Progenitor cell of endocrine pancreas (in vitro differentiated cells): ENCODE measurements at regions not wholly inside any gene's neighbourhood (a gene's known extent, or its start where the extent isn't known, plus 50 kb on each side); places are given as distances from the start of the nearest gene placed in this dataset.
A peak's percentile ranks its signal among the peaks of the same experiment; 100 is the strongest.

ENCODE experiments used
- DNase-seq: peaks from one replicate; pipeline ENCODE4 v3.0.0; 2021; ENCODE audit warnings: low spot score; ENCODE audit not compliant: unreplicated experiment
- H3K27ac Mint-ChIP-seq: 2 replicates; pipeline ENCODE4 v1.8.0; 2021; ENCODE audit warnings: mild to moderate bottlenecking, moderate library complexity, mixed read lengths
- H3K27me3 Mint-ChIP-seq: 2 replicates; pipeline ENCODE4 v1.8.0; 2021; ENCODE audit warnings: mixed read lengths
- H3K36me3 Mint-ChIP-seq: 2 replicates; pipeline ENCODE4 v1.8.0; 2022; ENCODE audit warnings: mixed read lengths; ENCODE audit not compliant: insufficient read depth
- H3K4me1 Mint-ChIP-seq: 2 replicates; pipeline ENCODE4 v1.8.0; 2021; ENCODE audit warnings: low read depth, mixed read lengths
- H3K4me3 Mint-ChIP-seq: 2 replicates; pipeline ENCODE4 v1.8.0; 2021; ENCODE audit warnings: low read depth, mild to moderate bottlenecking, moderate library complexity, mixed read lengths
- H3K9me3 Mint-ChIP-seq: 2 replicates; pipeline ENCODE4 v1.8.0; 2021; ENCODE audit warnings: low read depth, mixed read lengths
- CTCF ChIP-seq: fragments of 200-600 bp; sonication (generic); IDR thresholded peaks from one replicate; pipeline ENCODE4 v1.5.0; 2021; ENCODE audit warnings: antibody characterized with exemption, mild to moderate bottlenecking; ENCODE audit not compliant: unreplicated experiment

DNA sequence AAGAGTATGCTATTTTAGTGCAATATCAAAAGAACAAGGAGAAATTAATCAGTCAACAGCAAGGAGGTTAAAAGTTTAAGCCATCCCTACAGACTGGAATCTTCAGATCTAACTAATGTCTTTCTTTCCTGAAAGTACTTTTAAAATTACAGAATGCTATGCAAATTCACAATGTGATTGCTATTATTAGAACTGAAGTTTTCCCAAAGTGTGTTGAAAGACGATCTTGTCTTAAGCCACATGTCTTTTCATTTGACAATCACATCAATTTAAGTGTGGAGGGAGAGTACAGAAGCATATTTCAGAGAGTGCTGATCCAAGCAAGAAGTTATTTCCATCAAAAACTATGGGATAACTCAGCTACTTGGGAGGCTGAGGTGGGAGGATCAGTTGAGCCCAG is 64.7 kb upstream of the TNIP3 start:
- H3K27me3 Mint-ChIP-seq: no peaks in the 10 kb centered on the region
- no peaks in the 10 kb centered on the region for H3K9me3 Mint-ChIP-seq
- no peaks in the 10 kb centered on the region for H3K36me3 Mint-ChIP-seq
- DNase-seq: no peak
- peaks cover 20% of the 10 kb centered on the region for H3K4me1 Mint-ChIP-seq
- TF ChIP-seq CTCF: no peak
- no peak overlapping the region for H3K27ac Mint-ChIP-seq
- no peak overlapping the region for H3K4me3 Mint-ChIP-seq

DNA sequence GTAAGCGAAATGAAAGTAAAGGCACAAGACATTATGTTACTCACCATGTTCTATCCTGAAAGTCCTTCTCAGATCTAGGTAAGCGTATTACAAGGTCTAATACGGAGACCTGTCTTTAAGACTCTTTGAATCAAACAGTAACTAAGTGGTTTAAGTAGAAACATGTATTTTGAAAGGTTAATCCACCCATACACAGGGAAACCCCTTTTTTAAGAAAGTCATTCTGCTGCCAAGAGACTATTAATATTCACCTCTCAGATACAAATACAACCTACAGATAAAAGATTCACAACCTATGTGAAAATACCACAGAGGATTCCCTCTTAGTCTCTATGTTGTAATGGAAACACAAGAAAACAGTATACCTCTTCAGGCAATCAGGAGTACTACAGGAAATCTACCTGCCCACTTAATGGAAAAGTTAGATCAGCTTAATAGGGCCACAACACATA is 63.2 kb upstream of the TNIP3 start:
- Mint-ChIP-seq H3K27me3 (no peaks in the 10 kb centered on the region), H3K4me1 (peaks cover 20% of the 10 kb centered on the region), H3K4me3 (no peak overlapping the region), H3K36me3 (no peaks in the 10 kb centered on the region), H3K9me3 (no peaks in the 10 kb centered on the region), H3K27ac (no peak overlapping the region)
- TF ChIP-seq CTCF: peak; percentile 34
- DNase-seq: no peak

GRCh38 chr4:121226362-121226761 is 62.2 kb upstream of the TNIP3 start:
- Mint-ChIP-seq H3K36me3 (no peaks in the 10 kb centered on the region), H3K9me3 (no peaks in the 10 kb centered on the region), H3K4me1 (peaks cover 20% of the 10 kb centered on the region), H3K27me3 (no peaks in the 10 kb centered on the region), H3K4me3 (no peak overlapping the region), H3K27ac (no peak overlapping the region)
- no peak for TF ChIP-seq CTCF
- DNase-seq: no peak

GRCh38 chr4:121221608-121222007 is 57.5 kb upstream of the TNIP3 start:
- no peaks in the 10 kb centered on the region for H3K9me3 Mint-ChIP-seq
- TF ChIP-seq CTCF: no peak
- H3K4me3 Mint-ChIP-seq: no peak overlapping the region
- H3K27ac Mint-ChIP-seq: no peak overlapping the region
- no peaks in the 10 kb centered on the region for H3K36me3 Mint-ChIP-seq
- peaks cover 17% of the 10 kb centered on the region for H3K4me1 Mint-ChIP-seq
- DNase-seq: no peak
- no peaks in the 10 kb centered on the region for H3K27me3 Mint-ChIP-seq

DNA sequence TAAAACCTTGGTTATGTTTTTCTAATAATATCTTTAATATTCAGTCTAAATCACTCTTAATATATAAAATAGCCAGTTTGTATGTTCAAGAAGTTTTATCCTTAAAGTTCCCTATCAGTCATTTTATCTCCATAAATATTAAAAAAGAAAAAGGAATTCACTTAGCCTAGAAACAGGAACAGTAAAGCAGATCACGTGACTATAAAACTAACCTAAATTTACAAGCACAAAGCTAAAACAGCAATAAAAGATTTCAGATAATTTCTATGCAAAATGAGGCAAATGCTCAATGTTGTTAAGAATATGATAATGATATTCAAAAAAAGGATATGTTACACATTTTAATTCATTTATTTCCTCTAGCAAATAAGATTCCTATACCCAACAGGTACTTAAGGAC is 57.1 kb upstream of the TNIP3 start:
- H3K27ac Mint-ChIP-seq: no peak overlapping the region
- no peak for TF ChIP-seq CTCF
- no peaks in the 10 kb centered on the region for H3K9me3 Mint-ChIP-seq
- H3K4me3 Mint-ChIP-seq: no peak overlapping the region
- no peak for DNase-seq
- H3K27me3 Mint-ChIP-seq: no peaks in the 10 kb centered on the region
- no peaks in the 10 kb centered on the region for H3K36me3 Mint-ChIP-seq
- H3K4me1 Mint-ChIP-seq: peaks cover 13% of the 10 kb centered on the region

- Mint-ChIP-seq H3K4me3 (no peak overlapping the region), H3K27me3 (no peaks in the 10 kb centered on the region), H3K4me1 (peaks cover 9% of the 10 kb centered on the region), H3K36me3 (no peaks in the 10 kb centered on the region), H3K9me3 (no peaks in the 10 kb centered on the region), H3K27ac (no peak overlapping the region)
- TF ChIP-seq CTCF: no peak
- no peak for DNase-seq
These were observed 56.6 kb upstream of the TNIP3 start for GRCh38 chr4:121220698-121221097.
